ENCODE measurements at regions not wholly inside any gene's neighbourhood (a gene's known extent, or its start where the extent isn't known, plus 50 kb on each side); places are given as distances from the start of the nearest gene placed in this dataset.
"Not testable (repeated sequence)": the region's sequence is repeated elsewhere in the genome, so short reads cannot be mapped to it uniquely, and the experiment has no call there.

GRCh38 chr15:62406305-62406891, 241.3 kb upstream of the C2CD4B start:
- peaks cover 3% of the 10 kb centered on the region; the same call in 1 of the 2 replicates for H3K36me3 ChIP-seq (ENCODE audit: insufficient read depth, low read length)
- H3K27ac ChIP-seq (ENCODE audit: low read depth, low read length) = no peak overlapping the region
- no peaks in the 10 kb centered on the region for H3K27me3 ChIP-seq (ENCODE audit: insufficient read depth, low read length)
- H2AFZ ChIP-seq (ENCODE audit: low read length, unreplicated experiment) = no peak overlapping the region
- peaks cover 9% of the 10 kb centered on the region for H3K79me2 ChIP-seq (ENCODE audit: control insufficient read depth, insufficient read depth, low read length, unreplicated experiment)
- H3K4me3 ChIP-seq (ENCODE audit: low read depth, low read length) = no peak overlapping the region
- peaks cover 30% of the 10 kb centered on the region for H3K4me1 ChIP-seq (ENCODE audit: control insufficient read depth, insufficient read depth, low read length, unreplicated experiment)

DNA sequence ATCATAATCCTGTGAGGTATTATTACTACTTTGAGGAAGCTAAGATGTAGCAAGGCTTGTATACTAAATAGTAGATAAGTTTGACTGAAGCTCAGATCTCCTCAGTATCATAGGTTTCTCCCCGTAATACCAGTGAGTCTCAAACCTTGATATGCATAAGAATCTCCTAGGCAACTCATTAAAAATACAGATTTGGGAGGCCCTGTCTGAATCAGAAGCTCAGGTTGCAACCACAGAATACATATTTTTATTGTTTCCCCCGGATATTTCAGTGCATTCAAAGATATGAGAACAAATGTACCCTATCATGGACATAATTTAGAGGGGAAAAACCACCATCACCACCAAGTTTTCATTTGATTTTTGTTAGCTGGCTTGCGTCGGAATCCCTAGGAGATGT, 242.1 kb upstream of the C2CD4B start:
- Histone ChIP-seq H3K4me1 (ENCODE audit: control insufficient read depth, insufficient read depth, low read length, unreplicated experiment) (peaks cover 25% of the 10 kb centered on the region), H3K4me3 (ENCODE audit: low read depth, low read length) (no peak overlapping the region), H3K36me3 (ENCODE audit: insufficient read depth, low read length) (no peaks in the 10 kb centered on the region), H3K27me3 (ENCODE audit: insufficient read depth, low read length) (no peaks in the 10 kb centered on the region), H2AFZ (ENCODE audit: low read length, unreplicated experiment) (no peak overlapping the region), H3K27ac (ENCODE audit: low read depth, low read length) (no peak overlapping the region), H3K79me2 (ENCODE audit: control insufficient read depth, insufficient read depth, low read length, unreplicated experiment) (peaks cover 9% of the 10 kb centered on the region)

- Histone ChIP-seq H3K4me3 (ENCODE audit: low read depth, low read length) (no peak overlapping the region), H3K27ac (ENCODE audit: low read depth, low read length) (no peak overlapping the region), H3K27me3 (ENCODE audit: insufficient read depth, low read length) (no peaks in the 10 kb centered on the region), H3K36me3 (ENCODE audit: insufficient read depth, low read length) (no peaks in the 10 kb centered on the region), H3K79me2 (ENCODE audit: control insufficient read depth, insufficient read depth, low read length, unreplicated experiment) (peaks cover 4% of the 10 kb centered on the region), H2AFZ (ENCODE audit: low read length, unreplicated experiment) (no peak overlapping the region), H3K4me1 (ENCODE audit: control insufficient read depth, insufficient read depth, low read length, unreplicated experiment) (peaks cover 18% of the 10 kb centered on the region)
These were observed 242.9 kb upstream of the C2CD4B start for GRCh38 chr15:62407962-62408361.

DNA sequence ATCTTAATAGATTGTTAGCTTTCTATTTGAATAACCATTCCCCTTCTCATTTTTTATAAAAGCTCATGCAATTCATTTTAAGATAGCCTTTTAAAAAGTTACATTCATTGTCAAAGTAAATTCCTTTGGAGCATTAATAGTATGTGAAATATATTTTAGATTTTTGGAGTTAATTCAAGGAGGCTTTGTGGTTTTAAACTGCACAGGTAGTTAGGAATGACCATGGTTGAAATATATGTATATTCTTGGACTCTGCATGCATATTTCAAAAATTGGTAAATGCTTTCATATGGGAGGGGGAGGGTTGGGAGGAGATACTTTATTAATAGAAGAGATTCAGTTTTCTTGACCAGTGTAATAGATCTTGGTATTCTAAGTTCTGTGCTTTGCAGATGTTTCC, 244.4 kb upstream of the C2CD4B start:
- H3K79me2 ChIP-seq (ENCODE audit: control insufficient read depth, insufficient read depth, low read length, unreplicated experiment) = peaks cover 4% of the 10 kb centered on the region
- H3K4me1 ChIP-seq (ENCODE audit: control insufficient read depth, insufficient read depth, low read length, unreplicated experiment) = peaks cover 3% of the 10 kb centered on the region
- H3K4me3 ChIP-seq (ENCODE audit: low read depth, low read length) = no peak overlapping the region
- H3K36me3 ChIP-seq (ENCODE audit: insufficient read depth, low read length) = no peaks in the 10 kb centered on the region
- no peak overlapping the region for H2AFZ ChIP-seq (ENCODE audit: low read length, unreplicated experiment)
- no peak overlapping the region for H3K27ac ChIP-seq (ENCODE audit: low read depth, low read length)
- H3K27me3 ChIP-seq (ENCODE audit: insufficient read depth, low read length) = no peaks in the 10 kb centered on the region

GRCh38 chr15:62412686-62413085, 247.6 kb upstream of the C2CD4B start:
- H3K4me3 ChIP-seq (ENCODE audit: low read depth, low read length) = no peak overlapping the region
- no peaks in the 10 kb centered on the region for H3K36me3 ChIP-seq (ENCODE audit: insufficient read depth, low read length)
- peaks cover 5% of the 10 kb centered on the region for H3K79me2 ChIP-seq (ENCODE audit: control insufficient read depth, insufficient read depth, low read length, unreplicated experiment)
- no peaks in the 10 kb centered on the region for H3K27me3 ChIP-seq (ENCODE audit: insufficient read depth, low read length)
- H3K27ac ChIP-seq (ENCODE audit: low read depth, low read length) = no peak overlapping the region
- H2AFZ ChIP-seq (ENCODE audit: low read length, unreplicated experiment) = no peak overlapping the region
- H3K4me1 ChIP-seq (ENCODE audit: control insufficient read depth, insufficient read depth, low read length, unreplicated experiment) = peaks cover 15% of the 10 kb centered on the region

DNA sequence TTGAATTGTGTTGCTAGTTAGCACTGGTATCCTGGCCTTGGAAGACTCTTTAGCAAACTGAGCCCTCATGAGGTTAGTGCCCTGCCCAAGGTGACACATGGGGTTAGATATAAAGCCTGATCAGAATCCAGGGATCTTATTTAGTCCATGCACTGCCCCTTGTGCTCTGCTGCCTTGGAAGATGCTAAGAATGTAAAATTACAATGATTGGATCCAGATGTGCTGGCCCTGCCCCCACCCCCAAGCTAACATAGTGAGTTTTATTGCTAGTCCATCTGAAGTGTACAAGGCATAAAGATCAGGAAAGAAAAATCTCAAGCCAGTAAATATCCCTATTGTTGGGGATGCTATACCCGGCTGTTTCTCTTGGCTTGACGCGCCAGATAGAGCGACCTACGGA, 248.1 kb upstream of the C2CD4B start:
- H3K27ac ChIP-seq (ENCODE audit: low read depth, low read length) = no peak overlapping the region
- H3K4me1 ChIP-seq (ENCODE audit: control insufficient read depth, insufficient read depth, low read length, unreplicated experiment) = peaks cover 17% of the 10 kb centered on the region
- H3K27me3 ChIP-seq (ENCODE audit: insufficient read depth, low read length) = no peaks in the 10 kb centered on the region
- no peaks in the 10 kb centered on the region for H3K36me3 ChIP-seq (ENCODE audit: insufficient read depth, low read length)
- peaks cover 9% of the 10 kb centered on the region for H3K79me2 ChIP-seq (ENCODE audit: control insufficient read depth, insufficient read depth, low read length, unreplicated experiment)
- H2AFZ ChIP-seq (ENCODE audit: low read length, unreplicated experiment) = no peak overlapping the region
- H3K4me3 ChIP-seq (ENCODE audit: low read depth, low read length) = no peak overlapping the region

DNA sequence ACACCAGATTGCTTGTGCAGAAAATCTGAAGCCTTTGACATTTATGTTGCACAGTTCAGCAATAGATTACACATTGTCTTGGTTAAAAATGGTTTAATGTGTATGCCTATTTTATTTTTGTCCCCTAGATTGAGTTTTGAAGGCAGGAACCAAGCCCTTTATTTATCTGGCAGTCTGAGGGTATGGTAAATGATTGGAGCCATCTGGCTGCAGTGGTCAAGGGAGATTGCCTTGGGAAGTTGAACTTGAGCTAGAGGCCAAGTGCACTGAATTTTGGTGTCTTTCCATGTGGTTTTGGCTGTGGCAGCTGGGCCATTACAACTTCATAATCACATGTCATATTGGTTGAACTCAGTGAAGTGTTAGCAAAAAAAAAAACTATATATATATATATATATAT, 248.7 kb upstream of the C2CD4B start:
- H2AFZ ChIP-seq (ENCODE audit: low read length, unreplicated experiment) = no peak overlapping the region
- peaks cover 17% of the 10 kb centered on the region for H3K4me1 ChIP-seq (ENCODE audit: control insufficient read depth, insufficient read depth, low read length, unreplicated experiment)
- peaks cover 9% of the 10 kb centered on the region for H3K79me2 ChIP-seq (ENCODE audit: control insufficient read depth, insufficient read depth, low read length, unreplicated experiment)
- H3K27ac ChIP-seq (ENCODE audit: low read depth, low read length) = no peak overlapping the region
- no peaks in the 10 kb centered on the region for H3K36me3 ChIP-seq (ENCODE audit: insufficient read depth, low read length)
- no peak overlapping the region for H3K4me3 ChIP-seq (ENCODE audit: low read depth, low read length)
- no peaks in the 10 kb centered on the region for H3K27me3 ChIP-seq (ENCODE audit: insufficient read depth, low read length)

DNA sequence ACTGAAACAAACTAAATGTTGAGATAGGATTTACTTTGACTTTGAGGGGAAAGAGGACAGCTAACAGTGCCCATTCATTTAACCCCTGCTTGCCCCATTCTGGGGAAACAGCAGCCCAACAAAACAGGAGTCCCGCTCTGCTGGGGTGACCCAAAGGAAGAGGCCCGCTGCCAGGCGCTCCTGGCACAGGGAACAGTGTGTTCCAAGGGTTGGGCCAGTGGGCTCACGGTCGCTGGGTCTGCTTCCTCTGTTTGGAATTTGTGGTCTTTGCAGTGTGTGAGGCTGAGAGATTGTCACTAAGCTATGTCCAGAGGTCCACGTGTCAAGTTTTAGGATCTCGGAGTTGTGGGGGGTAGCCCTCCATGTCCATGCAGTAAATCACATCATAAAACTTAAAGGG, 250.4 kb upstream of the C2CD4B start:
- H3K4me1 ChIP-seq (ENCODE audit: control insufficient read depth, insufficient read depth, low read length, unreplicated experiment) = peaks cover 17% of the 10 kb centered on the region
- no peaks in the 10 kb centered on the region for H3K27me3 ChIP-seq (ENCODE audit: insufficient read depth, low read length)
- H3K79me2 ChIP-seq (ENCODE audit: control insufficient read depth, insufficient read depth, low read length, unreplicated experiment) = peaks cover 9% of the 10 kb centered on the region
- no peak overlapping the region for H3K4me3 ChIP-seq (ENCODE audit: low read depth, low read length)
- no peaks in the 10 kb centered on the region for H3K36me3 ChIP-seq (ENCODE audit: insufficient read depth, low read length)
- H2AFZ ChIP-seq (ENCODE audit: low read length, unreplicated experiment) = no peak overlapping the region
- no peak overlapping the region for H3K27ac ChIP-seq (ENCODE audit: low read depth, low read length)

DNA sequence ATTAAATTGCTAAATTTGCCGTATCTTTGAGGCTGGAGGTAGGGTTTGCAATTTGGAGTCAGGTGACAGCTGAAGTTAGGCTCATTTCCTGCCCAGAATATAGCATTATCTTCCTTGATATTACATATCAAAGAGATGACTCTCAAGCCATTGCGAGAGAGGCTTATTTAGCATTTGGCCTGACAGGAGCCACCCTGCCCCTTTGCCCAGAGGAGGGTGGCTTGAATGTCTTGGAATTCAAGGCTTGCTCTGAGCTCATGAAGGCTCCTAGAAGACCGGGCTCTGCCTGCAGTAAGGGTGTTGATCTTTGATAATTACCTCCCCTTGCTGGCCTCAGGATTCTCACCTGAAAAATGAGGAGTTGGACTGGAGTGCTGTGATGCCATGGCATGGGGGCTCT, 251.4 kb upstream of the C2CD4B start:
- Histone ChIP-seq H3K27ac (ENCODE audit: low read depth, low read length) (no peak overlapping the region), H3K4me3 (ENCODE audit: low read depth, low read length) (no peak overlapping the region), H3K79me2 (ENCODE audit: control insufficient read depth, insufficient read depth, low read length, unreplicated experiment) (peaks cover 9% of the 10 kb centered on the region), H2AFZ (ENCODE audit: low read length, unreplicated experiment) (no peak overlapping the region), H3K4me1 (ENCODE audit: control insufficient read depth, insufficient read depth, low read length, unreplicated experiment) (peaks cover 17% of the 10 kb centered on the region), H3K36me3 (ENCODE audit: insufficient read depth, low read length) (no peaks in the 10 kb centered on the region), H3K27me3 (ENCODE audit: insufficient read depth, low read length) (no peaks in the 10 kb centered on the region)

- Histone ChIP-seq H3K27me3 (ENCODE audit: insufficient read depth, low read length) (no peaks in the 10 kb centered on the region), H2AFZ (ENCODE audit: low read length, unreplicated experiment) (no peak overlapping the region), H3K4me1 (ENCODE audit: control insufficient read depth, insufficient read depth, low read length, unreplicated experiment) (peaks cover 17% of the 10 kb centered on the region), H3K4me3 (ENCODE audit: low read depth, low read length) (no peak overlapping the region), H3K79me2 (ENCODE audit: control insufficient read depth, insufficient read depth, low read length, unreplicated experiment) (peaks cover 9% of the 10 kb centered on the region), H3K27ac (ENCODE audit: low read depth, low read length) (no peak overlapping the region), H3K36me3 (ENCODE audit: insufficient read depth, low read length) (no peaks in the 10 kb centered on the region)
These were observed 252.4 kb upstream of the C2CD4B start for GRCh38 chr15:62417439-62417838.

GRCh38 chr15:62418496-62418895, 253.4 kb upstream of the C2CD4B start:
- not testable (repeated sequence) for H3K27me3 ChIP-seq (ENCODE audit: insufficient read depth, low read length); H3K79me2 ChIP-seq (ENCODE audit: control insufficient read depth, insufficient read depth, low read length, unreplicated experiment); H3K36me3 ChIP-seq (ENCODE audit: insufficient read depth, low read length); H2AFZ ChIP-seq (ENCODE audit: low read length, unreplicated experiment); H3K4me3 ChIP-seq (ENCODE audit: low read depth, low read length); H3K27ac ChIP-seq (ENCODE audit: low read depth, low read length)
- H3K4me1 ChIP-seq (ENCODE audit: control insufficient read depth, insufficient read depth, low read length, unreplicated experiment) = peaks cover 17% of the 10 kb centered on the region
